HG02798 (cell line): ENCODE measurements at regions not wholly inside any gene's neighbourhood (a gene's known extent, or its start where the extent isn't known, plus 50 kb on each side); places are given as distances from the start of the nearest gene placed in this dataset.
"Not testable (repeated sequence)": the region's sequence is repeated elsewhere in the genome, so short reads cannot be mapped to it uniquely, and the experiment has no call there.

ENCODE experiments used
- ATAC-seq: cut with Tn5 transposase; IDR thresholded peaks from one replicate; pipeline ENCODE4 v1.9.1; 2021; ENCODE audit warnings: mild to moderate bottlenecking; ENCODE audit not compliant: unreplicated experiment, poor library complexity

- no peak for ATAC-seq
Observed at GRCh38 chr3:66629150-66629981, 128.5 kb upstream of the LRIG1 start.

- no peak for ATAC-seq
Observed at GRCh38 chr3:66629982-66630368, 129.2 kb upstream of the LRIG1 start.

- no peak for ATAC-seq
Observed at GRCh38 chr3:66633402-66634381, 132.9 kb upstream of the LRIG1 start.

GRCh38 chr3:66638717-66639116 is 137.9 kb upstream of the LRIG1 start:
- no peak for ATAC-seq

GRCh38 chr3:66639809-66640356 is 139.1 kb upstream of the LRIG1 start:
- no peak for ATAC-seq

GRCh38 chr3:66642019-66642418 is 141.2 kb upstream of the LRIG1 start:
- no peak for ATAC-seq

GRCh38 chr3:66642484-66642883 is 141.7 kb upstream of the LRIG1 start:
- ATAC-seq: no peak

GRCh38 chr3:66644549-66644948 is 143.7 kb upstream of the LRIG1 start:
- no peak for ATAC-seq

- no peak for ATAC-seq
Observed at GRCh38 chr3:66648975-66649374, 148.2 kb upstream of the LRIG1 start.

GRCh38 chr3:66651520-66651919 is 150.7 kb upstream of the LRIG1 start:
- ATAC-seq: not testable (repeated sequence)

GRCh38 chr3:66652100-66652499 is 151.3 kb upstream of the LRIG1 start:
- not testable (repeated sequence) for ATAC-seq

GRCh38 chr3:66655044-66655443 is 154.2 kb upstream of the LRIG1 start:
- no peak for ATAC-seq

GRCh38 chr3:66655671-66656070 is 154.8 kb upstream of the LRIG1 start:
- ATAC-seq: no peak

GRCh38 chr3:66656609-66657008 is 155.8 kb upstream of the LRIG1 start:
- ATAC-seq: no peak

GRCh38 chr3:66659056-66659455 is 158.2 kb upstream of the LRIG1 start:
- no peak for ATAC-seq

- no peak for ATAC-seq
Observed at GRCh38 chr3:66661628-66662027, 160.8 kb upstream of the LRIG1 start.

- ATAC-seq: no peak
Observed at GRCh38 chr3:66662894-66663293, 162.1 kb upstream of the LRIG1 start.

GRCh38 chr3:66665021-66665695 is 164.3 kb upstream of the LRIG1 start:
- no peak for ATAC-seq

- ATAC-seq: no peak
Observed at GRCh38 chr3:66666362-66666761, 165.5 kb upstream of the LRIG1 start.

GRCh38 chr3:66667263-66667662 is 166.4 kb upstream of the LRIG1 start:
- ATAC-seq: no peak
